ENCODE measurements at regions not wholly inside any gene's neighbourhood (a gene's known extent, or its start where the extent isn't known, plus 50 kb on each side); places are given as distances from the start of the nearest gene placed in this dataset.

DNA sequence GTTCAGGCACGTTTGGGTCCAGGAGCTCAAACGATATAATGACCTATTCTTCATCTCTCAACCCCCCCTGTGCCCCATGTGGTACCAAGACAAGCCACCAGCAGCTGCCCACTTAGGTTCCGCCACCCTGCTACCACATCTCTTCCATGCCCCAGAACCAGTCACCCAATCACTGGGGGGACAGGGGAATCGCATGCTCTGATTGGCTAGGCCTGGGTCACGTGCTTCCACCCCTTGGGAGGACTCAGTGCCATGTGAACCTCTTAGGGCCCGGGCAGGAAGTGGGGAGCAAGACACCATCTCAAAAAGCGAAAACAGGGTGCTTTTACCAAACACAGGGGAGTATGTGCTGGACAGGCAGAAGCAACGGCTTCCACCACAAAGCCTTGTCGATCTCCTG, 91.3 kb downstream of the KATNIP start:
- TF ChIP-seq, protein P1, sequence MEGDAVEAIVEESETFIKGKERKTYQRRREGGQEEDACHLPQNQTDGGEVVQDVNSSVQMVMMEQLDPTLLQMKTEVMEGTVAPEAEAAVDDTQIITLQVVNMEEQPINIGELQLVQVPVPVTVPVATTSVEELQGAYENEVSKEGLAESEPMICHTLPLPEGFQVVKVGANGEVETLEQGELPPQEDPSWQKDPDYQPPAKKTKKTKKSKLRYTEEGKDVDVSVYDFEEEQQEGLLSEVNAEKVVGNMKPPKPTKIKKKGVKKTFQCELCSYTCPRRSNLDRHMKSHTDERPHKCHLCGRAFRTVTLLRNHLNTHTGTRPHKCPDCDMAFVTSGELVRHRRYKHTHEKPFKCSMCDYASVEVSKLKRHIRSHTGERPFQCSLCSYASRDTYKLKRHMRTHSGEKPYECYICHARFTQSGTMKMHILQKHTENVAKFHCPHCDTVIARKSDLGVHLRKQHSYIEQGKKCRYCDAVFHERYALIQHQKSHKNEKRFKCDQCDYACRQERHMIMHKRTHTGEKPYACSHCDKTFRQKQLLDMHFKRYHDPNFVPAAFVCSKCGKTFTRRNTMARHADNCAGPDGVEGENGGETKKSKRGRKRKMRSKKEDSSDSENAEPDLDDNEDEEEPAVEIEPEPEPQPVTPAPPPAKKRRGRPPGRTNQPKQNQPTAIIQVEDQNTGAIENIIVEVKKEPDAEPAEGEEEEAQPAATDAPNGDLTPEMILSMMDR (IDR thresholded peaks at IDR 0.05) = no peak

GRCh38 chr16:27642756-27643155, 92.8 kb downstream of the KATNIP start:
- TF ChIP-seq, protein P1 (IDR thresholded peaks at IDR 0.05) = no peak; the same call in 1 of the 2 replicates

DNA sequence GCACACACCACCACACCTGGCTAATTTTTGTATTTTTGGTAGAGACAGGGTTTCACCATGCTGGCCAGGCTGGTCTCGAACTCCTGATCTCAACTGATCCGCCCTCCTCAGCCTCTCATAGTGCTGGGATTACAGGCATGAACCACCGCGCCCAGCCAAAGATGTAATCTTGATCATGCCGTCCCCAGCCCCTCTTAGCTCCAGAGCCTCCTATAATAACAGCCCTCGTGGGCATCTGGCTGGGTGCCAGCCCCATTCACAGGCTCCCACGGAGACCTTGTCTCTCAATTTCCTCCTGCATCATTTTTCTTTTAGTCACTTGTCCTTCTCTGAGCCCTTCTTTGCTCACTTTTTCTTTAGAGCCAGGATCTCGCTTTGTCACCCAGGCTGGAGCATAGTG, 94.2 kb downstream of the KATNIP start:
- TF ChIP-seq, protein P1 (IDR thresholded peaks at IDR 0.05) = no peak

DNA sequence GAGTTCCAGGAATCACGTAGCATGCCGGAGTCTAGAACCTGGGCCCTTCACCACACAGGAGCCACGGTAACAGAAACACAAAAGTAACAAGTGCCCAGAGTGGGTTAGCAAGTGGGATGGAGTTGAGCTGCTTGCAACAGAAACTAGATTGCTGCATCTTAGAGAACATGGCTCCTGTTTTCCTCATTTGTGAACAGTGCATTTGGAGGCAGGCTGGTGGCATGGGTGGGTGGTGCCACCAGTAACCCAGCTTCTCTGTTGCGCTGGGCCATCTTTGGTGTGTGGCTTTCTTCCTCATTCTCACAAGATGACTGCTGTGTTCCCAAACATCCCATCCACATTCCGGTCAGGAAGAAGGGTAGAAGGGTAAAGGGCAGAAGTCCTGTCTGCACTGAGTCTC, 95.5 kb downstream of the KATNIP start:
- TF ChIP-seq, protein P1 (IDR thresholded peaks at IDR 0.05) = no peak

- TF ChIP-seq, protein P1 (IDR thresholded peaks at IDR 0.05) = no peak
Measured at GRCh38 chr16:27646806-27647205, 96.9 kb downstream of the KATNIP start.

DNA sequence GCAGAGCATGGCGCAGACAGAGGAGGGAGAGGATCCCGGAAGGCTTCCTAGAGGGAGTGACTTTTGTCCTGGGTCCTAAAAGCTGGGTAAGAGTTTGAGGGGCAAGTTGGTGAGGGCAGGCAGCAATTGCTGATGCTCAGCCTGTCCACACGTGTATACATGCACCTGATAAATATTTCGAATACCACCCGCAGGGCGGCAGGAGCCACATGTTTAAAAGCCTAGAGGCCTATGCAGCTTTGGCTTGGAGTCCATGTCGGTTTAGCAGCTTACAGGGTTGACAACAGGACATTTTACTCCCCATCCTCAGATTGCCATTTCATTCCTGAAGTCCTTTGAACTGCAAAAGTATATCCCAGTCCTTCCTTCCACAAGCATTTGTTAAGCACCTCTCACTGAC, 99.1 kb downstream of the KATNIP start:
- TF ChIP-seq, protein P1 (IDR thresholded peaks at IDR 0.05) = no peak

- TF ChIP-seq, protein P1 (IDR thresholded peaks at IDR 0.05) = no peak
Measured at GRCh38 chr16:27650073-27650701, 100.2 kb downstream of the KATNIP start.

DNA sequence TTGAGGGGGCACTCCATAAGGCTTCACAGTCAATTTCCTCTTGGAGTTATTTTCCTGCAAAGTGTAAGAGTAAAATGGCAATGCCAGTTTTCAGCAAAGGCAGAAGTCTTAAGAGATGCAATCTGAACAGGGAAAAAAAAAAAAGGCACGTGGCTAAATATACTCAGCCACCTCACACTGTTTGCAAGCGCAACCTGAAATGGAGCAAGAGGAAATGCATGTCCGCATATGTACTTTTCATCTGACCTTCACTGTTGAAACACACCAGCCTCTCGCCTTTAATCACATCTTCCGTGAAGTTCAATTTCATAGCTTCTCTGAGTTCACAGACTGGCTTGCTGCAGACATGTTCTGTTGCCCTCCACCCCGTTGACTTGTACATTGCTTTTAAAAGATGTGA, 101.4 kb downstream of the KATNIP start:
- TF ChIP-seq, protein P1 (IDR thresholded peaks at IDR 0.05) = no peak

All from LNCAP (cell line).